H1 (cell line): ENCODE measurements at regions not wholly inside any gene's neighbourhood (a gene's known extent, or its start where the extent isn't known, plus 50 kb on each side); places are given as distances from the start of the nearest gene placed in this dataset.

Source experiments
- CTCF ChIA-PET: fragments of 300-600 bp; sonication (Branson Sonifier 250); formaldehyde crosslinking; loops from one replicate; lab custom pipeline; 2021; ENCODE audit not compliant: partially characterized antibody; lab: Charles Lee
- POLR2A ChIA-PET: fragments of 300-600 bp; sonication (Branson Sonifier 250); formaldehyde crosslinking; loops from one replicate; lab custom pipeline; 2021; ENCODE audit warnings: inconsistent platforms; ENCODE audit not compliant: partially characterized antibody; lab: Charles Lee
- DNase-seq, 2 experiments: peaks; one replicate each; pipeline versions ENCODE4 v3.0.0 to v3.0.0-alpha.2; 2010 to 2022; ENCODE audit warnings: low spot score in 2 of 2, low read depth in 1 of 2, mixed read lengths in 1 of 2
- FAIRE-seq: peaks from 2 replicates; lab custom pipeline; 2011; peaks lifted over from hg19 to GRCh38; lab: Jason Lieb, UNC
- H2AFZ ChIP-seq: 2 replicates; pipeline ENCODE4 v1.8.1; 2012; ENCODE audit warnings: low read length, inconsistent platforms
- H2AK5ac ChIP-seq: 2 replicates; pipeline ENCODE4 v1.6.1; 2013; ENCODE audit warnings: low read depth, low read length
- H2BK120ac ChIP-seq: replicated peaks from 2 replicates; pipeline ENCODE3; 2013; ENCODE audit warnings: low read depth, low read length, inconsistent platforms
- H2BK12ac ChIP-seq: 2 replicates; pipeline ENCODE4 v1.6.1; 2013; ENCODE audit warnings: low read depth, low read length
- H2BK15ac ChIP-seq: 2 replicates; pipeline ENCODE4 v1.6.1; 2013; ENCODE audit warnings: low read length
- H2BK20ac ChIP-seq: 2 replicates; pipeline ENCODE4 v1.6.1; 2013; ENCODE audit warnings: low read length
- H2BK5ac ChIP-seq: 2 replicates; pipeline ENCODE4 v1.6.1; 2013; ENCODE audit warnings: low read depth, low read length
- H3K14ac ChIP-seq: 2 replicates; pipeline ENCODE4 v1.6.1; 2013; ENCODE audit warnings: inconsistent platforms; ENCODE audit not compliant: insufficient read length
- H3K18ac ChIP-seq: 2 replicates; pipeline ENCODE4 v1.6.1; 2013; ENCODE audit warnings: low read length; ENCODE audit errors: extremely low read depth
- H3K23ac ChIP-seq: 2 replicates; pipeline ENCODE4 v1.6.1; 2013; ENCODE audit warnings: inconsistent platforms; ENCODE audit not compliant: insufficient read length
- H3K23me2 ChIP-seq: 2 replicates; pipeline ENCODE4 v1.6.1; 2013; ENCODE audit warnings: low read depth, low read length
- H3K27ac ChIP-seq: 2 replicates; pipeline ENCODE4 v1.6.1; 2011; ENCODE audit warnings: low read depth, low read length, inconsistent platforms
- H3K27me3 ChIP-seq, 4 experiments: replicated peaks in 1 of 4; 1 replicate in 1 of 4; 2 replicates in 3 of 4; pipeline versions ENCODE4 v1.6.1 to v1.8.1; 2011 to 2013; ENCODE audit warnings: low read length in 3 of 4, mild to moderate bottlenecking in 3 of 4, inconsistent platforms in 2 of 4, mixed read lengths in 2 of 4, moderate library complexity in 1 of 4; ENCODE audit not compliant: control insufficient read depth in 3 of 4, insufficient read depth in 3 of 4; ENCODE audit errors: extremely low read depth in 1 of 4
- H3K36me3 ChIP-seq, 4 experiments: 2 replicates each; pipeline versions ENCODE4 v1.6.1 to v1.8.1; 2011 to 2013; ENCODE audit warnings: mild to moderate bottlenecking in 4 of 4, low read length in 3 of 4, moderate library complexity in 2 of 4, control low read depth in 1 of 4, inconsistent platforms in 1 of 4; ENCODE audit not compliant: insufficient read depth in 4 of 4, control insufficient read depth in 2 of 4
- H3K4ac ChIP-seq: replicated peaks from 2 replicates; pipeline ENCODE3; 2013; ENCODE audit warnings: low read length, low read depth, mixed read lengths, inconsistent platforms; ENCODE audit not compliant: insufficient read length
- H3K4me1 ChIP-seq, 4 experiments: replicated peaks in 1 of 4; 1 replicate in 1 of 4; 2 replicates in 3 of 4; pipeline versions ENCODE4 v1.6.1 to v1.8.1; 2011 to 2013; ENCODE audit warnings: low read length in 3 of 4, inconsistent platforms in 2 of 4, mixed read lengths in 1 of 4; ENCODE audit not compliant: insufficient read depth in 4 of 4, control insufficient read depth in 3 of 4
- H3K4me2 ChIP-seq, 2 experiments: 2 replicates each; pipeline versions ENCODE4 v1.6.1 to v1.8.1; 2011 to 2013; ENCODE audit warnings: low read depth in 2 of 2, low read length in 2 of 2, control low read depth in 1 of 2, inconsistent platforms in 1 of 2, mild to moderate bottlenecking in 1 of 2; ENCODE audit not compliant: insufficient read depth in 1 of 2
- H3K4me3 ChIP-seq, 4 experiments: fragments of 200-600, 300-600 bp in 1 of 4; sonication (generic), shearing (Covaris generic), sonication (Bioruptor Twin) in 1 of 4; 2 replicates each; pipeline versions ENCODE4 v1.5.1 to v1.8.1; 2011 to 2016; ENCODE audit warnings: low read length in 4 of 4, low read depth in 3 of 4, control low read depth in 2 of 4, inconsistent platforms in 2 of 4, mild to moderate bottlenecking in 2 of 4, mixed read lengths in 1 of 4, moderate library complexity in 1 of 4; ENCODE audit not compliant: insufficient read depth in 2 of 4; ENCODE audit errors: extremely low read depth in 1 of 4
- H3K56ac ChIP-seq: replicated peaks from 2 replicates; pipeline ENCODE3; 2013; ENCODE audit warnings: low read depth, mild to moderate bottlenecking, mixed read lengths, low read length, inconsistent platforms; ENCODE audit not compliant: insufficient read length
- H3K79me1 ChIP-seq: 2 replicates; pipeline ENCODE4 v1.6.1; 2013; ENCODE audit warnings: low read depth, low read length, control low read depth
- H3K79me2 ChIP-seq, 2 experiments: 2 replicates each; pipeline versions ENCODE4 v1.6.1 to v1.8.1; 2012 to 2013; ENCODE audit warnings: low read length in 2 of 2, mild to moderate bottlenecking in 2 of 2, inconsistent platforms in 1 of 2; ENCODE audit not compliant: insufficient read depth in 2 of 2, control insufficient read depth in 1 of 2
- H3K9ac ChIP-seq, 4 experiments: replicated peaks in 1 of 4; 1 replicate in 1 of 4; 2 replicates in 3 of 4; pipeline versions ENCODE4 v1.6.1 to v1.8.1; 2011 to 2013; ENCODE audit warnings: low read depth in 3 of 4, low read length in 3 of 4, control low read depth in 2 of 4, mild to moderate bottlenecking in 2 of 4, moderate library complexity in 2 of 4, inconsistent platforms in 1 of 4; ENCODE audit errors: extremely low read depth in 1 of 4
- H3K9me3 ChIP-seq, 2 experiments: 2 replicates each; pipeline versions ENCODE4 v1.6.1 to v1.8.1; 2012 to 2013; ENCODE audit warnings: mild to moderate bottlenecking in 2 of 2, moderate library complexity in 2 of 2, control low read depth in 1 of 2, inconsistent platforms in 1 of 2, low read depth in 1 of 2, low read length in 1 of 2, mixed read lengths in 1 of 2; ENCODE audit not compliant: insufficient read depth in 2 of 2
- H4K20me1 ChIP-seq, 2 experiments: replicated peaks in 1 of 2; 2 replicates each; pipeline versions ENCODE3 to v1.8.1; 2011 to 2013; ENCODE audit warnings: inconsistent platforms in 2 of 2, low read length in 2 of 2, mild to moderate bottlenecking in 1 of 2; ENCODE audit not compliant: insufficient read depth in 2 of 2, control insufficient read depth in 1 of 2
- H4K5ac ChIP-seq: 2 replicates; pipeline ENCODE4 v1.6.1; 2013; ENCODE audit warnings: low read length, low read depth, mixed read lengths, inconsistent platforms; ENCODE audit not compliant: insufficient read length
- H4K8ac ChIP-seq: 2 replicates; pipeline ENCODE4 v1.8.0; 2013; ENCODE audit warnings: mild to moderate bottlenecking, moderate library complexity, low read length, inconsistent platforms; ENCODE audit not compliant: insufficient read depth; ENCODE audit errors: extremely low read depth
- H4K91ac ChIP-seq: replicated peaks from 2 replicates; pipeline ENCODE3; 2013; ENCODE audit warnings: low read length, mixed read lengths, inconsistent platforms; ENCODE audit not compliant: insufficient read length
- EP300 ChIP-seq, 2 experiments: IDR thresholded peaks; 1 replicate in 1 of 2; 2 replicates in 1 of 2; pipeline ENCODE4 v1.6.1; 2011 to 2012; ENCODE audit warnings: low read depth in 2 of 2, low read length in 2 of 2, mild to moderate bottlenecking in 2 of 2, borderline replicate concordance in 1 of 2, inconsistent platforms in 1 of 2, moderate library complexity in 1 of 2
- POLR2A ChIP-seq, 2 experiments: IDR thresholded peaks; 1 replicate in 1 of 2; 2 replicates in 1 of 2; pipeline ENCODE4 v1.6.1; 2011; ENCODE audit warnings: low read depth in 2 of 2, low read length in 2 of 2, mild to moderate bottlenecking in 2 of 2; ENCODE audit errors: control extremely low read depth in 1 of 2
- WGBS, 2 experiments: shearing (Covaris generic) in 1 of 2; methylation state at CpG; one replicate each; pipeline versions ENCODE4 v1.1.6 to v1.1.7; 2013 to 2015; ENCODE audit warnings: low lambda C conversion rate in 2 of 2, mixed read lengths in 2 of 2, inconsistent platforms in 1 of 2, low coverage in 1 of 2, missing lambda C conversion rate in 1 of 2; ENCODE audit not compliant: insufficient replicate concordance in 2 of 2, insufficient coverage in 1 of 2, insufficient read length in 1 of 2; ENCODE audit errors: extremely low coverage in 1 of 2, missing lambda C conversion rate in 1 of 2; 5-methylcytosine and 5-hydroxymethylcytosine counted together

- H2BK5ac ChIP-seq = no peak overlapping the region
- no peaks in the 10 kb centered on the region for H4K20me1 ChIP-seq
- H3K27me3 ChIP-seq = peaks cover 0 to 1% (median 0%) of the 10 kb centered on the region in 4 experiments; a peak in 1 of 7 replicates
- no peak overlapping the region for H3K9ac ChIP-seq
- no peak overlapping the region for H3K23ac ChIP-seq
- no peaks in the 10 kb centered on the region for H3K36me3 ChIP-seq
- no peak overlapping the region for H2BK20ac ChIP-seq
- DNase-seq (no peak), FAIRE-seq (no peak)
- no peak overlapping the region for H3K18ac ChIP-seq
- no peak overlapping the region for H4K5ac ChIP-seq
- peaks cover 0 to 2% (median 0%) of the 10 kb centered on the region in 4 experiments; a peak in 1 of 7 replicates for H3K4me1 ChIP-seq
- H3K4me2 ChIP-seq = no peak overlapping the region
- CTCF ChIA-PET = interaction anchor here (1.1 kb wide), 1 partner anchor 359 kb away, joined by 3 read pairs; no protein-coding TSS in a partner anchor
- H3K56ac ChIP-seq = no peak overlapping the region
- no peak overlapping the region for H3K4ac ChIP-seq
- no peak overlapping the region for H4K8ac ChIP-seq
- H2AFZ ChIP-seq = no peak overlapping the region
- H2BK15ac ChIP-seq = no peak overlapping the region
- no peak overlapping the region for H3K4me3 ChIP-seq
- H3K9me3 ChIP-seq = no peaks in the 10 kb centered on the region
- H2BK120ac ChIP-seq = no peak overlapping the region
- 93% methylated on average over 2 of the region's 2 CpGs; no CpG with 5 or more reads in 1 of the 2 experiments for WGBS, 2 experiments
- H4K91ac ChIP-seq = no peak overlapping the region
- H3K14ac ChIP-seq = no peak overlapping the region
- TF ChIP-seq POLR2A (IDR thresholded peaks at IDR 0.05; ENCODE audit: control extremely low read depth in 1 of 2, low read depth in 2 of 2, low read length in 2 of 2) (no peak), EP300 (IDR thresholded peaks at IDR 0.05; ENCODE audit: borderline replicate concordance in 1 of 2, low read depth in 2 of 2, low read length in 2 of 2) (no peak)
- TF ChIP-seq, all 59 proteins: peak for 0
- no peaks in the 10 kb centered on the region for H3K79me2 ChIP-seq
- H3K27ac ChIP-seq = no peak overlapping the region
- POLR2A ChIA-PET = no interaction called here
- no peak overlapping the region for H2BK12ac ChIP-seq
- no peak overlapping the region for H2AK5ac ChIP-seq
- H3K23me2 ChIP-seq = no peaks in the 10 kb centered on the region
- H3K79me1 ChIP-seq = no peaks in the 10 kb centered on the region
Measured at GRCh38 chr4:157572284-157572683, 351.8 kb downstream of the GRIA2 start.
